Stimulated activated CD4-positive, alpha-beta T cell treated with anti-CD3 and anti-CD28 coated beads, Interleukin-2, amount 100 ng/mL, for 48 hours (primary cell): ENCODE measurements at regions not wholly inside any gene's neighbourhood (a gene's known extent, or its start where the extent isn't known, plus 50 kb on each side); places are given as distances from the start of the nearest gene placed in this dataset.

ENCODE experiments used
- DNase-seq, 2 donors: peaks; one replicate each; pipeline ENCODE4 v3.0.0-alpha.2; 2020

DNA sequence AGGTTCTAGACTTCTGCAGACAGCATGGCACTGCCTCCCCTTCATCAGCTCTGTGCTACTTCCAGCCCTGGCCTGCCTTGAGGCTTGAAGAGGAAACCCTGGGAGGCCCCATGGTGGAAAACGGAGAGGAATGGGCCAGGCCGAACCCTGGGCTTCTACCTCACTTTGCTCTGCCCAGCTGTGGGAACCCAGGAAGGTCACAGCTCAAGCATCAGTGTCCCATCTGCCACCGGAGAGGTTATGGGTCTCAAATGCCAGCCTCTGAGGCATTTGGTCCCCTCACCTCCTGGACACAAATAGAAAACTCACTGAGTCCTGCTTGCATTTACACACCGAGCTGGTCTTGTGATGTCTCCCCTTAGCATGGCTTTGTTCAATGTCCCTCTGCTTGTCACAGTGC is 80.1 kb upstream of the ALDH1B1 start:
- no peak for DNase-seq

GRCh38 chr9:38311382-38312270 is 80.9 kb upstream of the ALDH1B1 start:
- no peak for DNase-seq

- DNase-seq = no peak
These were observed 82.9 kb upstream of the ALDH1B1 start for GRCh38 chr9:38309324-38310195.

- no peak for DNase-seq
These were observed 84.4 kb upstream of the ALDH1B1 start for GRCh38 chr9:38308136-38308535.

- no peak for DNase-seq
These were observed 85.6 kb upstream of the ALDH1B1 start for GRCh38 chr9:38306899-38307298.

DNA sequence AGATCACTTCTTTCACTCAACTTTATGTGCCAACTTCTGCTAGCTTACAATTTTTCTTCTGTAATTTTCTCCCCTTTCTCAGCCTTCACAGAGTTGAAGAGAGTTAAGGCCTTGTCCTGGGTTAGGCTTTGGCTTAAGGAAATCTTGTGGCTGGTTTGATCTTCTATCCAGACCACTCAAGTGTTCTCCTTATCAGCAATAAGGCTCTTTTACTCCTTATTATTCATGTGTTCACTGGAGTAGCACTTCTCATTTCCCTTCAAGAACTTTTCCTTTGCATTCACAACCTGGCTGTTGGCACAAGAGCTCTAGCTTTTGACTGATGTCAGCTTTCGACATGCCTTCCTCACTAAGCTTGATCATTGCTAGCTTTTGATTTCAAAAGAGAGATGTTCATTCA is 86.9 kb upstream of the ALDH1B1 start:
- no peak for DNase-seq

GRCh38 chr9:38301376-38302106 is 91.0 kb upstream of the ALDH1B1 start:
- DNase-seq = no peak

GRCh38 chr9:38299856-38300255 is 92.6 kb upstream of the ALDH1B1 start:
- no peak for DNase-seq

GRCh38 chr9:38298904-38299303 is 93.6 kb upstream of the ALDH1B1 start:
- no peak for DNase-seq

DNA sequence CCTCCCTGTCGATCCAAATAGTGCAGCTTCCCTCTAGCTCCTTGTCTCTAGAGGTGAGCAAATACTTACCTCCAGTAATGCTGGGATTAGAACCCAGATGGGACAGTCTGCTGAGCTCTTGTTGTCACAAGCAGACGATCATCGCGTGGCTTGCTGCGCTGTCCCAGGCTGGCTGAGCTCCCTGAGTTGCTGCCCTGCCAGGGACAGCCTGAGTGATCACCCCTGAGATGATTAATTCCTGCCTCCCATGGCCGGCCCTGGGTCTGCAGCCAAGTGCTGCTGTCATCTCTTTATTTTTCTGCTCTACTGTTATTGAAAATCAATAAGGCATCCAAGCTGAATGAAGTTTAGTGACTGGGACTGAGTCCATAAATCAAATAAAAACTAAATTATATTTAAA is 94.0 kb upstream of the ALDH1B1 start:
- DNase-seq = no peak

- DNase-seq = no peak
These were observed 95.7 kb upstream of the ALDH1B1 start for GRCh38 chr9:38296807-38297206.

GRCh38 chr9:38295764-38296163 is 96.7 kb upstream of the ALDH1B1 start:
- DNase-seq = no peak

DNA sequence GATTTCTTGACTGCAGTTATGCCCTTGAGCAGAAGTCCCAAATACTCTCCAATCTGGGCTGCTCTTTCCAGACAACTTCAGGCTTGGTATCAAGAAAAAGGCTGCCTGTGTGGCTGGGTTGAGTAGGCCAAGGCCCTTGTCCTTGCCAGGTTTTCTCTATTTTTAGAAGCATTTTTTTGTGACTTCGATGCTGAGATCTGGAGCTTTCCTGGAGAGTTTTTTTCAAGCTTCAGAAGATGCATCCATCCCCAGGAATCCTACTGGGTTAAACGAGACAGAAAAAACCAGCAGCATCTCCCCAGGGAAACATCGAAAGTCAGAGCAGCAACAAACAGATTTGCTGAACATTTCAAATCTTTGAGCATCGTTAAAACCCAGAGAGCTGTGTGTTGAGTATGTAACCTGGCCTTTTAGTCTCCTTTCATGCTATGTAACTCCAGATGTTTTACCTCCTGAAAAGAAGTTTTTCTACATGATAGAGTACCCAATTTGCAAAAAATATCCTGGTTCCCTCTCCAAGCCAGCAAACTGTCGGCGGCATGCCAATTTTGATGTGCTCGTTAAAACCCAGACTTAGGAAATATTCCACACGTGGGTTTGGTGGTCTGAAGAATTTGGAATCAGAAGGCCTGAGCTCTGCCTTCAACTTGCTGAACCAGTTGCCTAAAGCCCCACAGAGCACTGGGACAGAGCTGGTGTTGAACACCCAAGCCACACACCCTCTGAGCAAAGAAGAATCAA is 98.1 kb upstream of the ALDH1B1 start:
- DNase-seq = no peak

GRCh38 chr9:38293022-38293421 is 99.5 kb upstream of the ALDH1B1 start:
- no peak for DNase-seq

DNA sequence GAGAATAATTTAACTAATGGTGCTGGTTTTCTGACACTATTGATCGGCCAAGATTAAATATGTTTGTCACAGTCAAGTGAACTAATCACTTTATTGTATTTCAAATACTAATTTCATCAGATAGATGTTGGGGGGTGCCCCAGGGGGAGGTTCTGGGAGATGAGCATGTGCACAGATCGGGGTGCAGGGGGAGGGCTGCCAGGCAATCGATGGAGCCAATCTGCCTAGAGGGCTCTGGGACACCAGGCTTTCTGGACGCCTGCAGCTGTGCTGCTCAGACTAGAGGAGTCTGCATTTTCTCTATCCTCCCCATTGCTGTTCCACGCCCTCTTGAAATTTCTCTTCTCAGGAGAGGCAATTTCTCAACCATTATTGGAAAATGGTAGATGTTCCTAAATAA is 100.0 kb upstream of the ALDH1B1 start:
- no peak for DNase-seq

GRCh38 chr9:38289866-38290245 is 102.6 kb upstream of the ALDH1B1 start:
- DNase-seq = no peak

DNA sequence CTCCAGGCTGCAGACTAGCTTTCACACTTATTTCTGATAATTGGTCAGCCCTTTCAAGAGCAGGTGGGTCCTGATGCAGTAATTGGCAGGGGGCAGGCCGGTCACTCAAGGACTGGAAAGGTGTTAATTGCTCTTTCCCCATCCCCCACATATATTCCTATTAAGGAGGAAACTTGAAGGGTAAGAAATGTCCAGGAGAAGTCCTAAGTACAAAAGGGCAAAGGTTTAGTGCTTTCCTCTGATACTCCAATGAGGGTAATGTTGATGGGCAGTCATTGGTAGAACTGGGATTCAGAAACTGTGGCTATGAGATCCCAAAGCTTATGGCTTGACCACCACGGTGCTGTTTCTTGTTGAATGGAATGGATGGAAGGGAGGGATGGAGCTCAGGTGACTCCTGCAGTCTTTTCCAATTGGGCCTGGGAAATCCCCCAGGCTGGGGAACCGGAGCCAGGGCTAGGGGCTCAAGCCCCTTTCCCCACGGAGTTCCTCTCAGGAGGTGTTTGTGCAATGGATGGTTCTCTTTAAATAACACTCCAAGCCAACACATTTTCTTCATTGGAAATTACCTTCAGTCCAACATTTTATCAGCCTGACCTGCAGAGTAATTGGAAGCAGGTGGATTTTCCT is 103.2 kb upstream of the ALDH1B1 start:
- DNase-seq = no peak

- DNase-seq = no peak
These were observed 104.0 kb upstream of the ALDH1B1 start for GRCh38 chr9:38288502-38288901.

- no peak for DNase-seq
These were observed 105.0 kb upstream of the ALDH1B1 start for GRCh38 chr9:38287420-38287985.

DNA sequence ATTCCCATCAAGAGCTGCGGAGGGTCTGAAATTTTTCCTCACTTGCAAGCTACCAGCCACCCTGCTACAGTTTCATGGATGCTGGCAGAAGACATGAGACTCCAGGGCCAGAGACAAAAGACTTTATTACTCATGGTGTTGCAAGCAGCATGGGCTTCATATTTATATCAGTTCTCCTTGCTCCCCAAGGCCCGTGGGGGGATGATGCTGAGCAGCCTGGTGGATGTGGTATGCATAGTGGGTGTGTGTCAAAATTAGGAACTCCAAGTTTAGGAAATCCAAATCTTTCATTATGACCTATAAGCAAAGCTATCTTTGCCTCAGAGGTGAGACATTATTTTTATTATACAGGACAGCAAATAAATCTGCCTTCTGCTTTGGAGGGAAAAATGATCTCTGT is 105.7 kb upstream of the ALDH1B1 start:
- no peak for DNase-seq

DNA sequence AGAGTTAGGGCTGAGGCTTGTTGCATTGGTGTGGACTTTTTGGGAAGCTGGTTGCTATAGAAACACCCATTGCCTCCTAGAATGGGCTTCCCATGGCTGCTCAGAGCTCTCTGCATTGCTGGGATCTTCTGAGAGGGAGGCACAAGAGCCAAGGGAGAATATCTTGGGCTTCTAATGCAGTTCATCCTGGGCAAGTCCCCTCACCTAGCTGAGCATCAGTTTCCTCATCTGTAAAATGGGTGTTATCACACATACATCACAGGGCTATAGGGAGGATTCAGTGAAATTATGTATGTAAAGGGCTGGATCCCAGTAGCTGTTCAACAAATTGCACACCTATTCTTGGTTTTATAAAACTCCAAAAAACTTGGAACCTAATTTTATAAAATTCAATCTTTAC is 106.1 kb upstream of the ALDH1B1 start:
- DNase-seq = no peak

DNA sequence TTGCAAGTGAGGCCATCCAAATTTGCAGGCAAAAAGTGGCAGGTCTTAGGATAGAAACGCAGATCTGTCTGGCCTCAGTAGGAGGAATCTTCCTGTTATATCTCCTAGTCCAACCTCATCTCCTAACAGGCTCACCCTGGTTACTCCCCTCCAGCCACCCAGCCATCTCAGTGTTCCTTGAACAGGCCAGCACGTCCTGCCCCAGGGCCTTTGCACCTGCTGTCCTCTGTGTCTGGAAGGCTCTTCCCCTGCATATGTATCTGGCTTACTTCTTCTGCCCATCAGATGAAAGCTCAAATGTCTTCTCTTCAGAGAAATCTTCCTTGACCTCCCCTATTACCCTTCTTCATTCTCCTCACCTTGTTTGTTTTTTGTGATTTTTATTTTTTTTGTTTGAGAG is 107.3 kb upstream of the ALDH1B1 start:
- no peak for DNase-seq
